SH-SY5Y (cell line): ENCODE measurements at regions not wholly inside any gene's neighbourhood (a gene's known extent, or its start where the extent isn't known, plus 50 kb on each side); places are given as distances from the start of the nearest gene placed in this dataset.

ENCODE experiments used
- GATA2 ChIP-seq: IDR thresholded peaks from 2 replicates; pipeline ENCODE4 v1.6.1; 2011; ENCODE audit warnings: mild to moderate bottlenecking, low read depth, low read length
- GATA3 ChIP-seq: IDR thresholded peaks from 2 replicates; pipeline ENCODE4 v1.6.1; 2011; ENCODE audit warnings: low read depth, mild to moderate bottlenecking, low read length, moderate library complexity

- TF ChIP-seq GATA2 (no peak), GATA3 (no peak)
These were observed 146.8 kb downstream of the USP46 start for GRCh38 chr4:52512291-52512690.
